ENCODE measurements at regions not wholly inside any gene's neighbourhood (a gene's known extent, or its start where the extent isn't known, plus 50 kb on each side); places are given as distances from the start of the nearest gene placed in this dataset.
"Not testable (repeated sequence)": the region's sequence is repeated elsewhere in the genome, so short reads cannot be mapped to it uniquely, and the experiment has no call there.

- peak; percentile 46 for DNase-seq
These were observed 167.7 kb upstream of the CIBAR2 start for GRCh38 chr16:85279825-85280545.

- DNase-seq, result no peak
These were observed 168.9 kb upstream of the CIBAR2 start for GRCh38 chr16:85281181-85281580.

- DNase-seq, result no peak
These were observed 170.6 kb upstream of the CIBAR2 start for GRCh38 chr16:85282842-85283241.

- no peak for DNase-seq
These were observed 171.2 kb upstream of the CIBAR2 start for GRCh38 chr16:85283305-85284050.

- no peak for DNase-seq
These were observed 172.0 kb upstream of the CIBAR2 start for GRCh38 chr16:85284141-85284817.

GRCh38 chr16:85285681-85286065, 173.4 kb upstream of the CIBAR2 start:
- no peak for DNase-seq

- no peak for DNase-seq
These were observed 174.0 kb upstream of the CIBAR2 start for GRCh38 chr16:85286066-85286831.

GRCh38 chr16:85286951-85287814, 174.9 kb upstream of the CIBAR2 start:
- DNase-seq, result no peak

- not testable (repeated sequence) for DNase-seq
These were observed 175.5 kb upstream of the CIBAR2 start for GRCh38 chr16:85287815-85288109.

GRCh38 chr16:85288341-85288868, 176.1 kb upstream of the CIBAR2 start:
- DNase-seq, result no peak

- no peak for DNase-seq
These were observed 176.8 kb upstream of the CIBAR2 start for GRCh38 chr16:85288869-85289660.

GRCh38 chr16:85289760-85290625, 177.7 kb upstream of the CIBAR2 start:
- no peak for DNase-seq

- no peak for DNase-seq
These were observed 178.5 kb upstream of the CIBAR2 start for GRCh38 chr16:85290626-85291301.

GRCh38 chr16:85291302-85292148, 179.3 kb upstream of the CIBAR2 start:
- no peak for DNase-seq

- DNase-seq, result no peak
These were observed 181.2 kb upstream of the CIBAR2 start for GRCh38 chr16:85293458-85293857.

- no peak for DNase-seq
These were observed 181.8 kb upstream of the CIBAR2 start for GRCh38 chr16:85293904-85294642.

- DNase-seq, result no peak
These were observed 182.7 kb upstream of the CIBAR2 start for GRCh38 chr16:85294810-85295508.

Measured in DMS79 (cell line).